Ovary (tissue), 7 donors: ENCODE measurements at regions not wholly inside any gene's neighbourhood (a gene's known extent, or its start where the extent isn't known, plus 50 kb on each side); places are given as distances from the start of the nearest gene placed in this dataset.
"Not testable (repeated sequence)": the region's sequence is repeated elsewhere in the genome, so short reads cannot be mapped to it uniquely, and the experiment has no call there.

ENCODE experiments used
- DNase-seq, 5 donors: peaks; one replicate each; pipeline ENCODE4 v3.0.0-alpha.2; 2019 to 2020
- H3K27ac ChIP-seq, 2 donors: fragments of 200-600 bp; one replicate each; pipeline versions ENCODE4 v1.5.1 to v1.8.0; 2019 to 2022
- H3K27me3 ChIP-seq: fragments of 200-600 bp; one replicate; pipeline ENCODE4 v1.8.0; 2022
- H3K36me3 ChIP-seq: fragments of 200-600 bp; sonication (generic); one replicate; pipeline ENCODE4 v1.5.1; 2019
- H3K4me1 ChIP-seq: one replicate; pipeline ENCODE4 v1.8.1; 2013; ENCODE audit warnings: mild to moderate bottlenecking, moderate library complexity; ENCODE audit not compliant: insufficient read depth
- H3K4me3 ChIP-seq: fragments of 200-600 bp; sonication (generic); one replicate; pipeline ENCODE4 v1.5.1; 2017
- H3K9me3 ChIP-seq, 2 donors: fragments of 200-600 bp in 1 of 2; sonication (generic) in 1 of 2; one replicate each; pipeline versions ENCODE4 v1.5.1 to v1.8.1; 2013 to 2019; ENCODE audit warnings: mild to moderate bottlenecking in 1 of 2, moderate library complexity in 1 of 2
- CTCF ChIP-seq, 3 donors: fragments of 450-650 bp in 2 of 3; fragments of 200-600 bp in 1 of 3; IDR thresholded peaks; one replicate each; pipeline versions ENCODE4 v1.5.1 to v1.8.0; 2016 to 2022; ENCODE audit warnings: antibody characterized with exemption in 3 of 3, mild to moderate bottlenecking in 1 of 3
- EP300 ChIP-seq: sonication (generic); formaldehyde crosslinking; IDR thresholded peaks from one replicate; pipeline ENCODE4 v1.6.1; 2017; ENCODE audit warnings: antibody characterized with exemption
- POLR2A ChIP-seq: fragments of 450-650 bp; IDR thresholded peaks from one replicate; pipeline ENCODE4 v1.6.1; 2017; ENCODE audit warnings: antibody characterized with exemption, mild to moderate bottlenecking, moderate library complexity
- WGBS, 3 donors: extraction: QIAGEN DNeasy Blood & Tissue Kit in 1 of 3; methylation state at CpG; one replicate each; pipeline versions ENCODE4 v1.1.5 to v1.1.7; 2013 to 2017; 5-methylcytosine and 5-hydroxymethylcytosine counted together
- intact Hi-C, 4 donors: fragments of 100-400 bp; cut with DNase I; formaldehyde crosslinking; loops; one replicate each; pipeline versions ENCODE4 v1.11.0 to v1.15.1; 2022 to 2023
- donor health status: DM: no; HTN: no; CAD: no; lungs with moderate emphysema.
- donor health status: DM: no; HTN: no; CAD: no.
- donor health status: Bipolar disorder and iron deficiency.
- donor health status: DM: no; HTN: no; CAD: no.
- donor health status: DM: yes; HTN: yes; CAD: no.

GRCh38 chr11:129569007-129569406 is 193.4 kb downstream of the BARX2 start:
- no peaks in the 10 kb centered on the region for H3K4me1 ChIP-seq
- no peak overlapping the region for H3K27ac ChIP-seq
- no peaks in the 10 kb centered on the region for H3K27me3 ChIP-seq
- no peak for DNase-seq
- H3K4me3 ChIP-seq, result no peak overlapping the region
- intact Hi-C loops, result no loop called here
- WGBS, 3 donors, result 81 to 87% (median 86%) methylated on average over 3 of the region's 3 CpGs
- TF ChIP-seq CTCF (IDR thresholded peaks at IDR 0.05), result no peak
- no peak for TF ChIP-seq POLR2A
- H3K36me3 ChIP-seq, result no peaks in the 10 kb centered on the region
- no peaks in the 10 kb centered on the region for H3K9me3 ChIP-seq

- H3K27ac ChIP-seq, H3K27me3 ChIP-seq, intact Hi-C loops, H3K36me3 ChIP-seq, H3K4me3 ChIP-seq, H3K4me1 ChIP-seq, H3K9me3 ChIP-seq, DNase-seq: not testable (repeated sequence)
- 91 to 94% (median 94%) methylated on average over 8 of the region's 8 CpGs for WGBS, 3 donors
These were observed 197.0 kb downstream of the BARX2 start for GRCh38 chr11:129572667-129573066.

GRCh38 chr11:129573161-129573560 is 197.5 kb downstream of the BARX2 start:
- no peaks in the 10 kb centered on the region for H3K27me3 ChIP-seq
- TF ChIP-seq CTCF (IDR thresholded peaks at IDR 0.05) (no peak), POLR2A (no peak), EP300 (no peak)
- WGBS, 3 donors, result 82 to 89% (median 88%) methylated on average over 13 of the region's 13 CpGs
- H3K36me3 ChIP-seq, result no peaks in the 10 kb centered on the region
- H3K4me3 ChIP-seq, result no peak overlapping the region
- intact Hi-C loops, result no loop called here
- no peak overlapping the region for H3K27ac ChIP-seq
- no peak for DNase-seq
- no peaks in the 10 kb centered on the region for H3K4me1 ChIP-seq
- H3K9me3 ChIP-seq, result no peaks in the 10 kb centered on the region

- Histone ChIP-seq H3K9me3 (no peaks in the 10 kb centered on the region), H3K27me3 (no peaks in the 10 kb centered on the region), H3K4me1 (no peaks in the 10 kb centered on the region), H3K27ac (no peak overlapping the region), H3K4me3 (no peak overlapping the region), H3K36me3 (no peaks in the 10 kb centered on the region)
- WGBS, 3 donors, result 87 to 89% (median 88%) methylated on average over 13 of the region's 13 CpGs
- intact Hi-C loops, result no loop called here
- DNase-seq, result no peak
- TF ChIP-seq EP300 (no peak), CTCF (IDR thresholded peaks at IDR 0.05) (no peak), POLR2A (no peak)
These were observed 198.8 kb downstream of the BARX2 start for GRCh38 chr11:129574431-129574830.

- 59 to 76% (median 69%) methylated on average over 2 of the region's 2 CpGs for WGBS, 3 donors
- no peak for DNase-seq
- no peak for TF ChIP-seq EP300
- no peak for TF ChIP-seq POLR2A
- TF ChIP-seq CTCF (IDR thresholded peaks at IDR 0.05), result no peak
- Histone ChIP-seq H3K4me1 (no peaks in the 10 kb centered on the region), H3K4me3 (no peak overlapping the region), H3K36me3 (no peaks in the 10 kb centered on the region), H3K27ac (no peak overlapping the region), H3K27me3 (no peaks in the 10 kb centered on the region), H3K9me3 (no peaks in the 10 kb centered on the region)
- intact Hi-C loops, result no loop called here
These were observed 201.0 kb downstream of the BARX2 start for GRCh38 chr11:129576652-129577051.
